Upper lobe of left lung (tissue), 4 donors: ENCODE measurements at regions not wholly inside any gene's neighbourhood (a gene's known extent, or its start where the extent isn't known, plus 50 kb on each side); places are given as distances from the start of the nearest gene placed in this dataset.

ENCODE experiments used
- CTCF ChIP-seq, 6 experiments: fragments of 450-650 bp in 4 of 6; fragments of 200-600 bp in 2 of 6; sonication (generic) in 2 of 6; IDR thresholded peaks; one replicate each; pipeline ENCODE4 v1.5.1; 2016 to 2019; ENCODE audit warnings: antibody characterized with exemption in 6 of 6
- EP300 ChIP-seq, 4 donors: sonication (generic); formaldehyde crosslinking; IDR thresholded peaks; one replicate each; pipeline ENCODE4 v1.5.1; 2017; ENCODE audit warnings: antibody characterized with exemption in 4 of 4, control low read depth in 2 of 4
- POLR2A ChIP-seq, 4 donors: fragments of 450-650 bp; IDR thresholded peaks; one replicate each; pipeline ENCODE4 v1.5.1; 2016 to 2017; ENCODE audit warnings: antibody characterized with exemption in 4 of 4, mild to moderate bottlenecking in 2 of 4

GRCh38 chr9:84125046-84125445 is 144.4 kb downstream of the RMI1 start:
- TF ChIP-seq CTCF (IDR thresholded peaks at IDR 0.05), result no peak
- TF ChIP-seq POLR2A (IDR thresholded peaks at IDR 0.05), result no peak
- no peak for TF ChIP-seq EP300 (IDR thresholded peaks at IDR 0.05)
